Adrenal gland (tissue), 5 donors: ENCODE measurements at regions not wholly inside any gene's neighbourhood (a gene's known extent, or its start where the extent isn't known, plus 50 kb on each side); places are given as distances from the start of the nearest gene placed in this dataset.

Source experiments
- POLR2A ChIP-seq, 2 donors: fragments of 450-650 bp; IDR thresholded peaks; one replicate each; pipeline ENCODE4 v1.6.1; 2017; ENCODE audit warnings: antibody characterized with exemption in 2 of 2, mild to moderate bottlenecking in 2 of 2, moderate library complexity in 1 of 2
- TF ChIP-seq, protein P1 (sequence below), 6 experiments: fragments of 450-650 bp in 4 of 6; fragments of 200-600 bp in 2 of 6; sonication (generic) in 1 of 6; IDR thresholded peaks; 1 replicate in 5 of 6; 2 replicates in 1 of 6; pipeline versions ENCODE4 v1.5.1 to v1.8.0; 2016 to 2021; ENCODE audit warnings: antibody characterized with exemption in 6 of 6, mild to moderate bottlenecking in 2 of 6, moderate library complexity in 1 of 6
- donor health status: DM: no; HTN: no; CAD: no.

DNA sequence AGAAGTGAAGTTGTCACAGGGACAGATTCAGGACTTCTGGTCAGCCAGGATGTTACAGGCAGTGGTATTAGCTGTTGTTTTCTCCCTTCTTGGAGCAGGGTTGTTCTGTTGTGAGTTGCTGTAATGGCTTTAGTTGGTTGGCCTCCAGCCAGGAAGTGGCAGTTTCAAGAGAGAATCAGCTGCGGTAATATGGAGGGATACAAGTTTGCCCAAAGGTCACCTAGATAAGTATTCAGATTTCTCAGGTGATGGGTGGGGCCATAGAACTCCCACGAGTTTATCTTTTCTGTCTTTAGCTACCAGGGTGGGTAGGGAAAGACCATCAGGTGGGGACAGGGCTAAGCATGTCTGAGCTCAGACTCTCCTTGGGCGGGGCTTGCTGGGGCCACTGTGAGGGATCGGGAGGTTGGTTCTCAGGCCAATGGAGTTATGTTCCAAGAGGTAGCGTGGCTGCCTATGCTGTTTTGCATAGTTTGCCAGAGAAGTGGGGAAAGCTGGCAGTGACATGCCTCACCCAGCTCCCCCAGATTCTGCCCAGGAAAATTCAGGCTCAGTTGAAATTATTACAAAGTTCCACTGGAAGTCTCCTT is 640.4 kb upstream of the CHAC2 start:
- TF ChIP-seq, protein P1, sequence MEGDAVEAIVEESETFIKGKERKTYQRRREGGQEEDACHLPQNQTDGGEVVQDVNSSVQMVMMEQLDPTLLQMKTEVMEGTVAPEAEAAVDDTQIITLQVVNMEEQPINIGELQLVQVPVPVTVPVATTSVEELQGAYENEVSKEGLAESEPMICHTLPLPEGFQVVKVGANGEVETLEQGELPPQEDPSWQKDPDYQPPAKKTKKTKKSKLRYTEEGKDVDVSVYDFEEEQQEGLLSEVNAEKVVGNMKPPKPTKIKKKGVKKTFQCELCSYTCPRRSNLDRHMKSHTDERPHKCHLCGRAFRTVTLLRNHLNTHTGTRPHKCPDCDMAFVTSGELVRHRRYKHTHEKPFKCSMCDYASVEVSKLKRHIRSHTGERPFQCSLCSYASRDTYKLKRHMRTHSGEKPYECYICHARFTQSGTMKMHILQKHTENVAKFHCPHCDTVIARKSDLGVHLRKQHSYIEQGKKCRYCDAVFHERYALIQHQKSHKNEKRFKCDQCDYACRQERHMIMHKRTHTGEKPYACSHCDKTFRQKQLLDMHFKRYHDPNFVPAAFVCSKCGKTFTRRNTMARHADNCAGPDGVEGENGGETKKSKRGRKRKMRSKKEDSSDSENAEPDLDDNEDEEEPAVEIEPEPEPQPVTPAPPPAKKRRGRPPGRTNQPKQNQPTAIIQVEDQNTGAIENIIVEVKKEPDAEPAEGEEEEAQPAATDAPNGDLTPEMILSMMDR (IDR thresholded peaks at IDR 0.05) = no peak
- TF ChIP-seq POLR2A (IDR thresholded peaks at IDR 0.05) = no peak
